ENCODE measurements at regions not wholly inside any gene's neighbourhood (a gene's known extent, or its start where the extent isn't known, plus 50 kb on each side); places are given as distances from the start of the nearest gene placed in this dataset.
"Not testable (repeated sequence)": the region's sequence is repeated elsewhere in the genome, so short reads cannot be mapped to it uniquely, and the experiment has no call there.

- Histone ChIP-seq H3K9me3 (no peaks in the 10 kb centered on the region), H3K4me1 (no peaks in the 10 kb centered on the region), H3K4me3 (ENCODE audit: low read depth, low read length) (no peak overlapping the region), H3K36me3 (no peaks in the 10 kb centered on the region), H3K27me3 (peaks cover 10% of the 10 kb centered on the region; the same call in 1 of the 2 replicates)
- no peak for DNase-seq
- no peak for TF ChIP-seq CTCF (IDR thresholded peaks at IDR 0.05; ENCODE audit: low read depth, low read length)
These were observed 124.3 kb downstream of the TLR4 start for GRCh38 chr9:117828466-117828865.

GRCh38 chr9:117835798-117836197, 131.6 kb downstream of the TLR4 start:
- H3K27me3 ChIP-seq: no peaks in the 10 kb centered on the region
- no peak overlapping the region for H3K4me3 ChIP-seq (ENCODE audit: low read depth, low read length)
- H3K9me3 ChIP-seq: no peaks in the 10 kb centered on the region
- TF ChIP-seq CTCF (IDR thresholded peaks at IDR 0.05; ENCODE audit: low read depth, low read length): no peak
- DNase-seq: no peak
- H3K4me1 ChIP-seq: no peaks in the 10 kb centered on the region
- H3K36me3 ChIP-seq: no peaks in the 10 kb centered on the region

- Histone ChIP-seq H3K4me3 (ENCODE audit: low read depth, low read length) (no peak overlapping the region), H3K4me1 (no peaks in the 10 kb centered on the region), H3K9me3 (no peaks in the 10 kb centered on the region), H3K27me3 (no peaks in the 10 kb centered on the region; the same call in 1 of the 2 replicates), H3K36me3 (no peaks in the 10 kb centered on the region)
- TF ChIP-seq CTCF (IDR thresholded peaks at IDR 0.05; ENCODE audit: low read depth, low read length): no peak
- no peak for DNase-seq
These were observed 135.7 kb downstream of the TLR4 start for GRCh38 chr9:117839862-117840261.

GRCh38 chr9:117851836-117852461, 147.7 kb downstream of the TLR4 start:
- H3K36me3 ChIP-seq; H3K27me3 ChIP-seq; DNase-seq; H3K9me3 ChIP-seq; H3K4me3 ChIP-seq (ENCODE audit: low read depth, low read length); H3K4me1 ChIP-seq: not testable (repeated sequence)

- H3K27me3 ChIP-seq: no peaks in the 10 kb centered on the region; the same call in 1 of the 2 replicates
These were observed 154.4 kb downstream of the TLR4 start for GRCh38 chr9:117858561-117858960.

GRCh38 chr9:117860849-117861248, 156.6 kb downstream of the TLR4 start:
- TF ChIP-seq CTCF (IDR thresholded peaks at IDR 0.05; ENCODE audit: low read depth, low read length): no peak
- H3K4me1 ChIP-seq: no peaks in the 10 kb centered on the region
- DNase-seq: no peak
- H3K27me3 ChIP-seq: no peaks in the 10 kb centered on the region; the same call in 1 of the 2 replicates
- H3K4me3 ChIP-seq (ENCODE audit: low read depth, low read length): no peak overlapping the region
- no peaks in the 10 kb centered on the region for H3K36me3 ChIP-seq
- H3K9me3 ChIP-seq: no peaks in the 10 kb centered on the region

More at GRCh38 chr9:117858561-117858960, 154.4 kb downstream of the TLR4 start:
- Histone ChIP-seq H3K4me3 (ENCODE audit: low read depth, low read length) (no peak overlapping the region), H3K9me3 (no peaks in the 10 kb centered on the region), H3K4me1 (no peaks in the 10 kb centered on the region), H3K36me3 (no peaks in the 10 kb centered on the region)
- no peak for DNase-seq
- TF ChIP-seq CTCF (IDR thresholded peaks at IDR 0.05; ENCODE audit: low read depth, low read length): no peak

Data from BE2C (cell line).